K562 (cell line): ENCODE measurements at regions not wholly inside any gene's neighbourhood (a gene's known extent, or its start where the extent isn't known, plus 50 kb on each side); places are given as distances from the start of the nearest gene placed in this dataset.

Source experiments
- ATAC-seq: fragments of 200-7000 bp; cut with Tn5 transposase; 3 replicates; pipeline ENCODE4 v1.9.1; 2020; ENCODE audit warnings: moderate library complexity
- BruUV-seq: library from RNA; stranded (reverse); fragments of 400-500 nt; replicated peaks from 2 replicates; lab custom pipeline; 2021; lab: Mats Ljungman, UMichigan
- CTCF ChIA-PET: fragments of 300-600 bp; formaldehyde crosslinking; extraction: SDS; loops from one replicate; lab custom pipeline; 2021; ENCODE audit warnings: low intra/inter-chr PET ratio; lab: Yijun Ruan, JAX
- POLR2A ChIA-PET: fragments of 300-600, 350-650 bp; sonication (Branson Sonifier 250); formaldehyde crosslinking; extraction: SDS; loops from one replicate; lab custom pipeline; 2021; ENCODE audit warnings: antibody characterized with exemption, inconsistent platforms; lab: Yijun Ruan, JAX
- DNase-seq, 4 experiments: peaks; one replicate each; pipeline versions ENCODE4 v3.0.0 to v3.0.0-alpha.2; 2011 to 2018; ENCODE audit warnings: low spot score in 3 of 4, mixed read lengths in 3 of 4; ENCODE audit errors: extremely low read depth in 1 of 4
- FAIRE-seq: peaks from 2 replicates; lab custom pipeline; 2011; peaks lifted over from hg19 to GRCh38; lab: Jason Lieb, UNC
- H2AFZ ChIP-seq: 2 replicates; pipeline ENCODE4 v1.6.0; 2011; ENCODE audit warnings: low read depth, low read length, control low read depth, inconsistent platforms
- H3K27ac ChIP-seq: fragments of 200-600 bp; 3 replicates; pipeline ENCODE4 v1.8.0; 2011; ENCODE audit warnings: low read depth, mild to moderate bottlenecking, control low read depth, inconsistent platforms, low read length, moderate library complexity, mixed read lengths; ENCODE audit errors: extremely low read depth
- H3K27me3 ChIP-seq, 2 experiments: fragments of 300-600 bp in 1 of 2; 2 replicates in 1 of 2; 3 replicates in 1 of 2; pipeline versions ENCODE4 v1.6.0 to v1.8.0; 2011; ENCODE audit warnings: inconsistent platforms in 2 of 2, low read length in 2 of 2, mild to moderate bottlenecking in 1 of 2, mixed read lengths in 1 of 2, moderate library complexity in 1 of 2; ENCODE audit not compliant: control insufficient read depth in 2 of 2, insufficient read depth in 2 of 2
- H3K36me3 ChIP-seq: fragments of 300-600 bp; 3 replicates; pipeline ENCODE4 v1.8.0; 2011; ENCODE audit warnings: mild to moderate bottlenecking, low read length, inconsistent platforms; ENCODE audit not compliant: control insufficient read depth, insufficient read depth
- H3K4me1 ChIP-seq, 2 experiments: fragments of 200-600 bp in 1 of 2; replicated peaks in 1 of 2; 2 replicates in 1 of 2; 3 replicates in 1 of 2; pipeline versions ENCODE4 v1.5.1 to v1.8.0; 2011; ENCODE audit warnings: inconsistent platforms in 2 of 2, low read length in 2 of 2, mild to moderate bottlenecking in 1 of 2, mixed read lengths in 1 of 2, moderate library complexity in 1 of 2; ENCODE audit not compliant: control insufficient read depth in 2 of 2, insufficient read depth in 2 of 2
- H3K4me2 ChIP-seq: 2 replicates; pipeline ENCODE4 v1.6.1; 2011; ENCODE audit warnings: low read length, control low read depth, inconsistent platforms, mixed read lengths; ENCODE audit not compliant: insufficient read depth
- H3K4me3 ChIP-seq: fragments of 200-600 bp; sonication (generic), shearing (Covaris generic); 2 replicates; pipeline ENCODE4 v1.5.1; 2016; ENCODE audit warnings: control low read depth, inconsistent platforms
- H3K79me2 ChIP-seq: fragments of 200-600 bp; 3 replicates; pipeline ENCODE4 v1.8.0; 2011; ENCODE audit warnings: low read length, inconsistent platforms; ENCODE audit not compliant: control insufficient read depth, insufficient read depth
- H3K9ac ChIP-seq, 2 experiments: 2 replicates each; pipeline versions ENCODE4 v1.6.0 to v1.6.1; 2011; ENCODE audit warnings: low read depth in 2 of 2, low read length in 2 of 2, control low read depth in 1 of 2, inconsistent platforms in 1 of 2, mild to moderate bottlenecking in 1 of 2, mixed read lengths in 1 of 2; ENCODE audit not compliant: insufficient read depth in 1 of 2
- H3K9me1 ChIP-seq: one replicate; pipeline ENCODE4 v1.6.0; 2011; ENCODE audit warnings: inconsistent platforms, mild to moderate bottlenecking, low read length, moderate library complexity; ENCODE audit not compliant: control insufficient read depth, insufficient read depth
- H3K9me3 ChIP-seq: replicated peaks from 2 replicates; pipeline ENCODE4 v1.5.1; 2011; ENCODE audit warnings: low read depth, low read length, inconsistent platforms; ENCODE audit not compliant: control insufficient read depth, insufficient read depth
- H4K20me1 ChIP-seq: replicated peaks from 2 replicates; pipeline ENCODE4 v1.6.1; 2011; ENCODE audit warnings: low read length, inconsistent platforms, mixed read lengths; ENCODE audit not compliant: control insufficient read depth, insufficient read depth
- CBX8 ChIP-seq: fragments of 200-600 bp; sonication (generic); IDR thresholded peaks from 2 replicates; pipeline ENCODE4 v1.6.1; 2012; ENCODE audit warnings: borderline replicate concordance, mixed run types, low read depth, mild to moderate bottlenecking, moderate library complexity, mixed read lengths, low read length, control low read depth, inconsistent platforms; ENCODE audit not compliant: poor library complexity, severe bottlenecking; ENCODE audit errors: extremely low read depth
- CREB1 ChIP-seq, 2 experiments: sonication (generic) in 1 of 2; formaldehyde crosslinking in 1 of 2; IDR thresholded peaks; 2 replicates each; pipeline versions ENCODE4 v1.6.1 to v1.8.0; 2012 to 2022; ENCODE audit warnings: inconsistent platforms in 1 of 2, mild to moderate bottlenecking in 1 of 2, missing genetic modification reagents in 1 of 2, moderate library complexity in 1 of 2
- HDAC1 ChIP-seq, 2 experiments: fragments of 450-650 bp; IDR thresholded peaks; 2 replicates each; pipeline ENCODE4 v1.6.1; 2016 to 2017; ENCODE audit warnings: inconsistent platforms in 1 of 2, mild to moderate bottlenecking in 1 of 2, moderate library complexity in 1 of 2
- LARP7 ChIP-seq: fragments of 450-650 bp; IDR thresholded peaks from 2 replicates; pipeline ENCODE4 v1.6.1; 2016
- MTA1 ChIP-seq: fragments of 450-650 bp; IDR thresholded peaks from 2 replicates; pipeline ENCODE4 v1.6.1; 2017; ENCODE audit warnings: borderline replicate concordance
- MTF1 ChIP-seq: fragments of 250-450 bp; sonication (Bioruptor Pico); IDR thresholded peaks from 2 replicates; pipeline ENCODE4 v1.9.0; 2021; ENCODE audit warnings: moderate library complexity, mild to moderate bottlenecking, inconsistent platforms, borderline replicate concordance
- SOX6 ChIP-seq: fragments of 450-650 bp; IDR thresholded peaks from 2 replicates; pipeline ENCODE4 v1.6.1; 2014; ENCODE audit warnings: mild to moderate bottlenecking
- SREBF1 ChIP-seq: fragments of 150-350 bp; IDR thresholded peaks from 2 replicates; pipeline ENCODE4 v1.6.1; 2014; ENCODE audit warnings: antibody characterized with exemption, low read depth, low read length, borderline replicate concordance
- TGIF2 ChIP-seq: sonication (generic); formaldehyde crosslinking; IDR thresholded peaks from 2 replicates; pipeline ENCODE4 v1.8.1; 2022; ENCODE audit warnings: mild to moderate bottlenecking, missing genetic modification reagents, moderate library complexity
- YY1 ChIP-seq, 3 experiments: IDR thresholded peaks; 2 replicates each; pipeline ENCODE4 v1.6.1; 2011; ENCODE audit warnings: low read length in 2 of 3, mild to moderate bottlenecking in 2 of 3, moderate library complexity in 2 of 3, borderline replicate concordance in 1 of 3, control low read depth in 1 of 3, low read depth in 1 of 3; ENCODE audit not compliant: insufficient read depth in 3 of 3, insufficient replicate concordance in 2 of 3, control insufficient read depth in 1 of 3, insufficient read length in 1 of 3; ENCODE audit errors: extremely low read depth in 1 of 3
- ZBED1 ChIP-seq: IDR thresholded peaks from 2 replicates; pipeline ENCODE4 v1.6.1; 2014
- ZC3H8 ChIP-seq: fragments of 450-650 bp; IDR thresholded peaks from 2 replicates; pipeline ENCODE4 v1.6.1; 2017
- ZFP1 ChIP-seq: fragments of 450-650 bp; formaldehyde crosslinking; IDR thresholded peaks from 2 replicates; pipeline ENCODE4 v1.4.0; 2020; ENCODE audit warnings: mild to moderate bottlenecking, mixed read lengths
- ZNF311 ChIP-seq: fragments of 250-450 bp; sonication (Bioruptor Pico); IDR thresholded peaks from 2 replicates; pipeline ENCODE4 v1.4.0; 2020; ENCODE audit warnings: mild to moderate bottlenecking, moderate library complexity
- WGBS: fragments of 100-300 bp; shearing (Covaris generic); methylation state at CpG from one replicate; pipeline ENCODE4 v1.1.6; 2016; ENCODE audit warnings: low coverage, mixed read lengths; ENCODE audit not compliant: insufficient coverage; ENCODE audit errors: missing lambda C conversion rate; 5-methylcytosine and 5-hydroxymethylcytosine counted together
- in situ Hi-C: fragments of 300-500 bp; cut with MboI; formaldehyde crosslinking; loops from 4 replicates; pipeline ENCODE4 v1.15.0; 2018; ENCODE audit warnings: inconsistent platforms, mixed read lengths
- intact Hi-C: fragments of 100-400 bp; cut with micrococcal nuclease; formaldehyde crosslinking; loops from 2 replicates; pipeline ENCODE4 v1.14.2; 2022
- TF ChIP-seq, protein P1 (sequence below): fragments of 250-450 bp; sonication (Bioruptor Pico); IDR thresholded peaks from 2 replicates; pipeline ENCODE4 v1.6.1; 2021; ENCODE audit warnings: mild to moderate bottlenecking

DNA sequence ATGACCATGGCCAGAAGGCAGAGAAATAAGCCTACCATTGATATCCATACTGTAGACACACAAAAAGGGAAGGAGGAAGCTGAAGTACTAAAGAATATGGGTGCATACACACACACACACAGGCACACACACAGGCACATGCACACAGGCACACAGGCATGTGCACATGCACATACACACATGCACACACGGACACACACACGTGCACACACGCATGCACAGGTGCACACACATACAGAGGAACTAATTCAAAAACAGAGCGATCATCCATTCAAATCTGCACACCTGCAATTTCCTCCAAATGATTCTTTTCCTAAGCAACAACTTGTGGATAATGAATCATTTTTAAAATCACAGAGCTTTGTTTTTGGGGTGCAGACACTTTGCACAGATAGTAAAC is 166.7 kb upstream of the ADARB2 start:
- no peak overlapping the region for H2AFZ ChIP-seq
- CTCF ChIA-PET = no interaction called here
- H3K4me1 ChIP-seq = no peaks in the 10 kb centered on the region
- no peaks in the 10 kb centered on the region for H3K9me1 ChIP-seq
- DNase-seq (no peak), ATAC-seq (no peak), FAIRE-seq (no peak)
- 2% methylated on average over 4 of the region's 4 CpGs for WGBS
- H4K20me1 ChIP-seq = no peaks in the 10 kb centered on the region
- no peaks in the 10 kb centered on the region for H3K36me3 ChIP-seq
- POLR2A ChIA-PET = no interaction called here
- in situ Hi-C loops = no loop called here
- H3K4me3 ChIP-seq = no peak overlapping the region
- no peaks in the 10 kb centered on the region for H3K79me2 ChIP-seq
- no TSS peak for BruUV-seq
- no peak overlapping the region for H3K27ac ChIP-seq
- no peak overlapping the region for H3K9ac ChIP-seq
- no peaks in the 10 kb centered on the region for H3K9me3 ChIP-seq
- intact Hi-C loops = no loop called here
- H3K27me3 ChIP-seq = no peaks in the 10 kb centered on the region
- no peak for TF ChIP-seq TGIF2 (CRISPR knock-in tag)
- no peak for TF ChIP-seq SREBF1
- TF ChIP-seq, protein P1, sequence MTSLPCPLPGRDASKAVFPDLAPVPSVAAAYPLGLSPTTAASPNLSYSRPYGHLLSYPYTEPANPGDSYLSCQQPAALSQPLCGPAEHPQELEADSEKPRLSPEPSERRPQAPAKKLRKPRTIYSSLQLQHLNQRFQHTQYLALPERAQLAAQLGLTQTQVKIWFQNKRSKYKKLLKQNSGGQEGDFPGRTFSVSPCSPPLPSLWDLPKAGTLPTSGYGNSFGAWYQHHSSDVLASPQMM = no peak
- TF ChIP-seq HDAC1 (IDR thresholded peaks at IDR 0.05) = no peak
- no peak for TF ChIP-seq MTA1
- TF ChIP-seq CBX8 = no peak
- no peak for TF ChIP-seq LARP7
- no peak for TF ChIP-seq ZFP1
- TF ChIP-seq SOX6 = no peak
- TF ChIP-seq ZBED1 = no peak
- no peak for TF ChIP-seq MTF1 (CRISPR knock-in tag)
- no peak for TF ChIP-seq ZNF311 (CRISPR knock-in tag)
- TF ChIP-seq CREB1 (IDR thresholded peaks at IDR 0.05) = no peak
- no peak for TF ChIP-seq CREB1 (CRISPR knock-in tag; IDR thresholded peaks at IDR 0.05)
- TF ChIP-seq ZC3H8 = no peak
- TF ChIP-seq YY1 (IDR thresholded peaks at IDR 0.05; ENCODE audit: borderline replicate concordance in 1 of 3, control insufficient read depth in 1 of 3, extremely low read depth in 1 of 3, insufficient read depth in 3 of 3, insufficient read length in 1 of 3, insufficient replicate concordance in 2 of 3, low read depth in 1 of 3, low read length in 2 of 3) = no peak
- no peak overlapping the region for H3K4me2 ChIP-seq
